ENCODE measurements at regions not wholly inside any gene's neighbourhood (a gene's known extent, or its start where the extent isn't known, plus 50 kb on each side); places are given as distances from the start of the nearest gene placed in this dataset.

DNA sequence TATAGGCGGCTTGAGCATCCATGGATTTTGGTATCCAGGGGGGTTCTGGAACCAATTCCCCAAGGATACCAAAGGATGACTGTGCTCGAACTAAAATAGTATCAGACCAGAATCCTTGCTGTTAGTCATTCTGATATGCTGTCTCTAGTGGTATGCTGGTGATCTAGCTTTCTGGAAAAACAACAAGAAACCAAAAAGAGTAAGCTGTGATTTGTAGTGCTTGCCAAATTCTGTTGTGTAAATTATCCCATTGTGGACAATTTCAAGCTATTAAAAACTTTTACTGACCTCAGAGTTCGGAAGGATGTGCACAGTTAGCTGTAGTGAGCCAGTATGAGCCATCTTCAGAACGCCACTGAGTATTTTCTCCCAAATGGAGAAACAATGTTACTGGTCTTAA is 99.0 kb upstream of the FBN2 start:
- DNase-seq: no peak
- no peaks in the 10 kb centered on the region for H3K4me1 Mint-ChIP-seq (ENCODE audit: low read depth)
- no peaks in the 10 kb centered on the region for H3K36me3 Mint-ChIP-seq (ENCODE audit: low read depth)
- no peaks in the 10 kb centered on the region for H3K9me3 Mint-ChIP-seq
- no peak overlapping the region for H3K27ac Mint-ChIP-seq
- H3K27me3 Mint-ChIP-seq: no peaks in the 10 kb centered on the region
- H3K4me3 Mint-ChIP-seq: no peak overlapping the region

DNA sequence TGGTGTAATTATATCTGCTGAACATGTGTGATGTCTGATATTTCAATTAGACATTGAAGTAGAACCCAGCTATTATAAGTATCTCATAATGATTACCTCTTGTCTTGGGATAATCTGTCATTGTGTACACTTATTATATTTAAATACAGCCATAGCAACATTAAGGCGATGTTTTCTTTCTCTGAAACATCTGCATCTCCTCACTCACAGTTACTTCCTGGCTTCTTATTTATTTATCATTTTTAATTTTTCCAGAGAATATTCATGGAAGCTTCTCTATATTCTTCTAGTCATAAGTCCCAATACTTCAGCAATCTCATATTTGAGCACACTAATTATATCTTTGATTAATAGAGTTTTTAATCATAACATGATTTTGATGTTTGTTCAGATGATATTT is 103.8 kb upstream of the FBN2 start:
- Mint-ChIP-seq H3K27ac (no peak overlapping the region), H3K9me3 (no peaks in the 10 kb centered on the region), H3K36me3 (ENCODE audit: low read depth) (no peaks in the 10 kb centered on the region), H3K4me3 (no peak overlapping the region), H3K27me3 (no peaks in the 10 kb centered on the region), H3K4me1 (ENCODE audit: low read depth) (no peaks in the 10 kb centered on the region)
- no peak for DNase-seq

DNA sequence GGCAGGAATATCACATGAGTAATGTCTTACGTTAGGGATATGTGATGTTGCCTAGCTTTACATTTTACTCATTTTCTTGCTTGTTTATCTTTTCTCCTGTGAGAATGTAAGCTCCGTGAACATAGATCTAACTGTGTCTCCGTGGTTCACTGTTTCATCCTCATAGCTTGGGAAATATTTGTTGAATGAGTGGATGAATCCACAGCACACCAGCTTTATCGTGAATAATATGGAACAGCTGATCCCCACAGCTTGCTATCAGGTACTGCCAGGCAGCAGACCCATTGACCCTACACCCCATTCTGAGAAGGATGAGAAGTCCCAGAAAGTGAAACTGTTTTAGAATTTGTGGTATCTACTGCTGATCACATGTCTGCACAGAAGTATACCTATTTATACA is 106.8 kb upstream of the FBN2 start:
- H3K27ac Mint-ChIP-seq: no peak overlapping the region
- H3K36me3 Mint-ChIP-seq (ENCODE audit: low read depth): no peaks in the 10 kb centered on the region
- H3K4me3 Mint-ChIP-seq: no peak overlapping the region
- H3K27me3 Mint-ChIP-seq: no peaks in the 10 kb centered on the region
- no peaks in the 10 kb centered on the region for H3K4me1 Mint-ChIP-seq (ENCODE audit: low read depth)
- no peak for DNase-seq
- no peaks in the 10 kb centered on the region for H3K9me3 Mint-ChIP-seq

DNA sequence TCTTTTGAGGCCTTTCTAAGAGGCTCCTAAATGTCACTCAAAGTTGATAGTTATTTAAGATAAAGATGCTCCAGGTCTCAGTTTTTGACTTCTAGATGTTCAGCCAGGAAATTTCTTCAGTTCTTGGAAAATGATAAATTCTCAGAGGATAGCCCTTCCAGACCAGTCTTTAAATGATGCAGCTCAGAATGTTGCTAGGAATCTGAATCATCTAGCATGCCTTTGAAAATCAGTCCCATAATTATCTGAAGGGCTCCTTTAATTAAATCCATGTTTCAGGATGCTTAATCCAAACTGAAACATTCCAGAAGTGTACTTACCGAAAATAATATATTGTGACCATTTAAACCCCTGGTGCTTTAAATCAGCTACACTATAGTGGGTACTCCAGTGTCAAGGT is 107.5 kb upstream of the FBN2 start:
- H3K9me3 Mint-ChIP-seq: no peaks in the 10 kb centered on the region
- H3K4me3 Mint-ChIP-seq: no peak overlapping the region
- H3K4me1 Mint-ChIP-seq (ENCODE audit: low read depth): no peaks in the 10 kb centered on the region
- H3K36me3 Mint-ChIP-seq (ENCODE audit: low read depth): no peaks in the 10 kb centered on the region
- no peaks in the 10 kb centered on the region for H3K27me3 Mint-ChIP-seq
- no peak for DNase-seq
- H3K27ac Mint-ChIP-seq: no peak overlapping the region

DNA sequence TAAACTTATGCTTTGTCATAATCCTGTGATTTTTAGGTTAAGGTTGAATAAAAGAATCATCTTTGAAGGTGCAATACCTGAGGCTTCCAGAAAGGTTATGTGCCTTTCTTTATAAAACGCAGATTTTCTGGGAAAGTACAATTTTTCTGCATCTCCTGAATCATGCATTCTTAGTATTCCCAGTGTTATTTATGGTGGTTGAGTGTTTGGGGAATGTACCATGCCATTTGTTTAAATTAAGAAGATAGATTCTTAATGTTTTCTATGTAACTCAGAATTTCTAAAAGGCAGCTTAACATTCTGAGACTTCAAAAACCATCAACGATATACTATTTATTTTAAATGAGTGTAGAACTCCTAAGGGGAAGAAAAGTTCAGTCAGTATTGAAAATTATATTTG is 108.1 kb upstream of the FBN2 start:
- Mint-ChIP-seq H3K36me3 (ENCODE audit: low read depth) (no peaks in the 10 kb centered on the region), H3K27ac (no peak overlapping the region), H3K4me3 (no peak overlapping the region), H3K27me3 (no peaks in the 10 kb centered on the region), H3K9me3 (no peaks in the 10 kb centered on the region), H3K4me1 (ENCODE audit: low read depth) (no peaks in the 10 kb centered on the region)
- no peak for DNase-seq

DNA sequence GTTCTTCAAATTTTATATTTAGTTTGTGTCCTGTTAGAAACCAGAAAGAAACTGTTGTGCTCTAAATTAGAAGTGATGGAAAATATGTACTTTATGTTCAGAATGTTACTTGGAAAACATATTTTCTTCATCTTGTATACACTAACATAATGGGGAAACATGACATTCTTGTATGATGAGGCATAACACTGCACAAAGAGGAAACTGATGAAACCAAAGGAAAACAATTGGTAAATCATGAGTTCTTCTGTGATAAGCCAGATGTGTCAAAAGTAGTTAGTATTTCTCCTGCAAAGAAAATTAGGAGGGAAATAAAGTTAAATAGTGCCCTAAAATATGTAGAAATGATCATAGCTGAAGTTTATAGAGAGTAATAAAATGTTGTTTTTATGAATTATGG is 111.1 kb upstream of the FBN2 start:
- DNase-seq: no peak
- Mint-ChIP-seq H3K9me3 (peaks cover 8% of the 10 kb centered on the region), H3K27me3 (no peaks in the 10 kb centered on the region), H3K27ac (no peak overlapping the region), H3K36me3 (ENCODE audit: low read depth) (no peaks in the 10 kb centered on the region), H3K4me1 (ENCODE audit: low read depth) (no peaks in the 10 kb centered on the region), H3K4me3 (no peak overlapping the region)

DNA sequence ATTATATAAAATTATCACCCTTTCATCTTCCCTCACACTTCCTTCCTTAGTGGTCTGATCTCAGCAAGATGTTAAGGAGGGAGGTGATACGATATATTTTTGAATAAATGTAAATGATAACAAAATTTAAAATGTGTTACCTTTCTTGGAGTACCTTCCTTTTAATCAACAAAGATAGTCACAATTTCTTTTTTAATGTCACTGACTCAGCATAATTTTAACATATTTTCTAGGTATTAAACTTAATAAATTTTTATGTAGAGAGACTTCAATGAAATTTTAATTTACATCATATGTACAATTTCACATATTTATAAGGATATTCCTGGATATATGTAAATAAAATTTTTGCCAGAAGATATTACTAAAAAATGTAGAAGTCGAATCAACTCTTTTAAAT is 125.0 kb upstream of the FBN2 start:
- DNase-seq: no peak
- Mint-ChIP-seq H3K4me3 (no peak overlapping the region), H3K36me3 (ENCODE audit: low read depth) (no peaks in the 10 kb centered on the region), H3K27me3 (no peaks in the 10 kb centered on the region), H3K27ac (no peak overlapping the region), H3K4me1 (ENCODE audit: low read depth) (no peaks in the 10 kb centered on the region), H3K9me3 (no peaks in the 10 kb centered on the region)

DNA sequence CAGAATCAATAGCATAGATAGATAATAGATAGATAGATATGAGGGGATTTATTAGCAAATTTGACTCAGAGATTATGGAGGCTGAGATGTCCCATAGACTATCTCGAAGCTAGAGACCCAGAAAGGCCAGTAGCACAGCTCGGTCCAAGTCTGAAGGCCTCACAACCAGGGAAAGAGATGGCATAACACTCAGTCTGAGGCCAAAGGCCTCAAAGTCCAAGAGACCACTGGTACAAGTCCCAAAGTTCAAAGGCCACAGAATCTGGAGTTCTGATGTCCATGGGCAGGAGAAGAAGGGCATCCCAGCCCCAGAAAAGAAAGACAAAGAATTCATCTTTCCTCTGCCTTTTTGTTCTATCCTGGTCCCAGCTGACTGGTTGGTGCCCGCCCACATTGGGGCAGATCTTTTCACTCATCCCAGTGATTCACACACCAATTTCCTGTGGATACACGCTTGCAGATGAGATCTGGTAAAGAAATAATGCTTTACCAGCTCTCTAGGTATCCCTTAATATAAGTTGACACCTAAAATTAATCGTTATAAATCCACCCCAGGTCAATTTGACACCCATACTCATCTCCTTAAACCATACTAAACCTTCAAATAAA is 127.8 kb upstream of the FBN2 start:
- H3K36me3 Mint-ChIP-seq (ENCODE audit: low read depth): no peaks in the 10 kb centered on the region
- no peaks in the 10 kb centered on the region for H3K9me3 Mint-ChIP-seq
- H3K4me3 Mint-ChIP-seq: no peak overlapping the region
- no peaks in the 10 kb centered on the region for H3K27me3 Mint-ChIP-seq
- H3K4me1 Mint-ChIP-seq (ENCODE audit: low read depth): no peaks in the 10 kb centered on the region
- no peak for DNase-seq
- H3K27ac Mint-ChIP-seq: no peak overlapping the region

DNA sequence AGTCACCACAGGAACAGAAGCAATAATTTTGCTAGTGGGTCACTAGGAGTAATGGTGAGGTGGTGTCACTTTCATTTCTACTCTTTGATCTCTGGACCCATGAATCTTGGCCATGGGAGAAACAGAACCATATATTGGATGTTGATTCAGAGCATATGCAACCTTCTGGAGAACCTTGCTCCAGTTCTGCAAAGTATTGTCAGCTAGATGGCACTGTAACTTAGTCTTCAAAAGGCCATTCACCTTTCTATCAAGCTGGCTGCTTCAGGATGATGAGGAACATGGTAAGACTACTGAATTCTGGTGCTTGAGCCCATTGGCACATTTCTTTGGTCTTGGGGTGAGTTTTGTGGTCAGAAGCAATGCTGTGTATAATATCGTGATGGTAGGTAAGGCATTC is 129.1 kb upstream of the FBN2 start:
- Mint-ChIP-seq H3K4me3 (no peak overlapping the region), H3K27me3 (no peaks in the 10 kb centered on the region), H3K36me3 (ENCODE audit: low read depth) (no peaks in the 10 kb centered on the region), H3K9me3 (no peaks in the 10 kb centered on the region), H3K4me1 (ENCODE audit: low read depth) (no peaks in the 10 kb centered on the region), H3K27ac (no peak overlapping the region)
- DNase-seq: no peak

DNA sequence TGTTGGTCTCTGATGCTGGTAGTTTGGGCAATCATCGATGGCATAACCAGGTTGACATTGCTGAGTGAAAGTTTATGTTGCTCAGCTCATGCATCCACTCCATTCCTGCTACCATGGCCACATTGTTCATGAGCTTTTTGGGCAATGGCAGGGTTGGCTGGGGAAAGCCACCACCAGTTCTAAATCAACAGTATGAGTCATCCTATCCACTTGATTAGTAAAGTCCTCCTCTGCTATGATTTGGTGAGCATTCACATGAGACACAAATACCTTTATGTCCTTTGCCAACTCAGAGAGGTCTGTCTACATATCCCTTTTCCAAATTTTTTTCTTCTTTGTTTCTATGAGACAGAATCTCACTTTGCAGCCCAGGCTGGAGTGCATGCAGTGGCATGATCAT is 129.7 kb upstream of the FBN2 start:
- no peaks in the 10 kb centered on the region for H3K36me3 Mint-ChIP-seq (ENCODE audit: low read depth)
- H3K9me3 Mint-ChIP-seq: no peaks in the 10 kb centered on the region
- H3K27me3 Mint-ChIP-seq: no peaks in the 10 kb centered on the region
- no peaks in the 10 kb centered on the region for H3K4me1 Mint-ChIP-seq (ENCODE audit: low read depth)
- H3K27ac Mint-ChIP-seq: no peak overlapping the region
- DNase-seq: no peak
- no peak overlapping the region for H3K4me3 Mint-ChIP-seq

DNA sequence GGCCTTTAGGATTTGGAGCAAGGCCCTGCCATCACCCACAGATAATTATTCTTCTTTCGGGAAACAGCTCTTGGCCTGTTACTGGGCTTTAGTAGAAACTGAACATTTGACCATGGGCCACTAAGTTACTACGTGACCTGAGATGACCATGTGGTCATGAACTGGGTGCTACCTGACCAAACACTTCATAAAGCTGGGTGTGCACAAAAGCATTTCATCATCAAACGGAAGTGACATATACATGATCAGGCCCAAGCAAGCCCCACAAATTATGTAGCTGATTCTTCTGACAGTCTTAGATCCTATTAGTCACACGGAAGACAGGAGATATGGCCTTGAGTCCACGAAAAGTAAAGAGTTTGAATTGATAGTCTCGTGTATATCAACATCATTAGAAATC is 130.9 kb upstream of the FBN2 start:
- Mint-ChIP-seq H3K27ac (no peak overlapping the region), H3K4me1 (ENCODE audit: low read depth) (no peaks in the 10 kb centered on the region), H3K4me3 (no peak overlapping the region), H3K36me3 (ENCODE audit: low read depth) (no peaks in the 10 kb centered on the region), H3K9me3 (no peaks in the 10 kb centered on the region), H3K27me3 (no peaks in the 10 kb centered on the region)
- no peak for DNase-seq

DNA sequence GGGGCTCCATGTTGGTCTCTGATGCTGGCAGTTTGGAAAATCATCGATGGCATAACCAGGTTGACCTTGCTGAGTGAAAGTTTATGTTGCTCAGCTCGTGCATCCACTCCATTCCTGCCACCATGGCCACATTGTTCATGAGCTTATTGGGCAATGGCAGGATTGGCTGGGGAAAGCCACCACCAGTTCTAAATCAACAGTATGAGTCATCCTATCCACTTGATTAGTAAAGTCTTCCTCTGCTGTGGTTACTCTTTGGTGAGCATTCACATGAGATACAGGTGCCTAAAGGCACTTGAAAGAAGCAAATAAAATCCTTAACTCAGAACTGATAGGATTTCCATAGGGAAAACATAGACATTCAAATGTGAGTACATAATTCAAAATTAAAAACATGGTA is 131.8 kb upstream of the FBN2 start:
- Mint-ChIP-seq H3K4me3 (no peak overlapping the region), H3K27ac (no peak overlapping the region), H3K9me3 (no peaks in the 10 kb centered on the region), H3K36me3 (ENCODE audit: low read depth) (no peaks in the 10 kb centered on the region), H3K4me1 (ENCODE audit: low read depth) (no peaks in the 10 kb centered on the region), H3K27me3 (no peaks in the 10 kb centered on the region)
- DNase-seq: no peak

DNA sequence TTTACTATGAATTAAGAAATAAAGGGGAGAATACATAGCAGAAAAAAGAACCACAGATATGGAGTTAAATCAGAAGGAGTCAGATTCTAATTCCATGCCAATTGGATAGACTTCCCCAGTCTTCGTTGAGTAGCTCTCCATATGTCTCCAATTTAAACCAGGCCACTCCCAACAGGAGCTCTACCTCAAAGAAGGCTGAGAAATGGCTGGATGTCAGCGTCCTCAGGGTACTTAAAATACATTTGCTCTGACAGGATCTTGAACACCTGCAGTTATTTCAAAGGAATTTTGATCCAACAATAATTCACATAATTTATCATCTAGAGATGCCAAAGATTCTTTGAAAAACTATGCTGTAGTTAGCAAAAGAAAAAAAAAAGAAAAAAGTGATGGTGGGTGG is 133.9 kb upstream of the FBN2 start:
- Mint-ChIP-seq H3K4me3 (no peak overlapping the region), H3K4me1 (ENCODE audit: low read depth) (no peaks in the 10 kb centered on the region), H3K36me3 (ENCODE audit: low read depth) (no peaks in the 10 kb centered on the region), H3K9me3 (no peaks in the 10 kb centered on the region), H3K27ac (no peak overlapping the region), H3K27me3 (no peaks in the 10 kb centered on the region)
- DNase-seq: no peak

DNA sequence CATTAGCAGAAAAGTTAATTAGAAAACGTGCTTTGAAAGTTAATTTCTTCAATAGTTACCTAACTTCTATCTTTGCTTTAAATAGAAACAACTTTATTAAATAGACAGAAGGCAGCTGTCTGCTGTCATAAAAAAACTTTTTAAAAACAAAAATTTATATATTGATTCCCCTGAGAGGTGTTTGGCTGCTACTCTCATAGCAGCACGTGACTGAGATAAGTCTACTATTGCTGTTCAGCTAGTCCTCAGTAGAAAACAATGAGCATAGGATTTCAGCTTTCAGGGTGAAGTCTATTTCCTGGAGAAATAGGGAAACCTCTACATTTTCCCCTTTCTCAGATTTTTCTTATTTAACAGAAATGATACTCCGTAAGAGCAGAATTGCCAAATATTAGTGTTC is 135.0 kb upstream of the FBN2 start:
- Mint-ChIP-seq H3K27me3 (no peaks in the 10 kb centered on the region), H3K4me3 (no peak overlapping the region), H3K9me3 (no peaks in the 10 kb centered on the region), H3K4me1 (ENCODE audit: low read depth) (no peaks in the 10 kb centered on the region), H3K36me3 (ENCODE audit: low read depth) (no peaks in the 10 kb centered on the region), H3K27ac (no peak overlapping the region)
- DNase-seq: no peak

DNA sequence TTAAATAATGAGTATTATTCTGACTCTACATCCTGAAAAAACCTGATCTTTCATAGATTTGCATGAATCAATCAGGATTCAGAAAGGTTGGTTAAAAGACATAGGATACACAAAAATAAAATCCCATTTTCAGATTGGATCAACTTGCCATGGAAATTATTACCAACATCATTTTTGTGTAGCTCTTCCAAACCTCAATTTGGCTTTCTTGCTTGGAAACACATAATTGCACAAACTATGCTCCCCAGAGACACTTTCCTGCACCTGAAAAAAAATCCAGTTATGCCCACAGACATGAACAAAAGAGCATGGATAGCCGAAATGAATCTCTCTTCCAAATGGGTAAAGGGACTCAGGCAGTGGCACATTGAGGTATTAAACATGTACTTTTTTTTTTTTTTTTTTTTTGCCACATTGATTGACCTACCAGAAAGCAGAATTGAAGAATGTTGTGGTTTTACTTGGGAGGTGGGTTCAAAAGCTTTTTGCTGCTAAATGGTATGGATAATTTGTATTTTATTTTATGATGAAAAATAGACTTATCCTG is 135.4 kb upstream of the FBN2 start:
- no peak overlapping the region for H3K4me3 Mint-ChIP-seq
- no peaks in the 10 kb centered on the region for H3K27me3 Mint-ChIP-seq
- H3K36me3 Mint-ChIP-seq (ENCODE audit: low read depth): no peaks in the 10 kb centered on the region
- H3K9me3 Mint-ChIP-seq: no peaks in the 10 kb centered on the region
- no peaks in the 10 kb centered on the region for H3K4me1 Mint-ChIP-seq (ENCODE audit: low read depth)
- no peak for DNase-seq
- H3K27ac Mint-ChIP-seq: no peak overlapping the region

DNA sequence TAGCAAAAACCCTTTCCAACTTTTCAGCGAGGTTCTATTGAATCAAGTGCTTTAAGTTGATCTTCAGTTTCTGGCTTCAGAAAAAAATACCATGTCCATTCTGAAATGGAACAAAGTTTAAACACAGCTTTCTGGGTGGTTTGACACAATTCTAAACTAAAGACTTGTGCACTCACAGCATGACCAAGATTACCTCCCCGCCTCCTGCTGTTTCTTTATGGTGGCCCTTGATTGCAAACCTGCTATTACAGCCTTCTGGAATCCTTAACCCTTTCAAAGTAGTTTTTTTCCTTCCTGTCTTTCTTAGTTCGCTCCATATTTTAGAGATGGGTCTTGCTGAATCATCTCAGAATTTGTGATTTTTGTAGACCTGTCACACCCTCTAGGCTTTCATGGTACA is 135.9 kb upstream of the FBN2 start:
- Mint-ChIP-seq H3K4me1 (ENCODE audit: low read depth) (no peaks in the 10 kb centered on the region), H3K27me3 (no peaks in the 10 kb centered on the region), H3K27ac (no peak overlapping the region), H3K4me3 (no peak overlapping the region), H3K36me3 (ENCODE audit: low read depth) (no peaks in the 10 kb centered on the region), H3K9me3 (no peaks in the 10 kb centered on the region)
- DNase-seq: no peak

All from activated T-cell treated with anti-CD3 and anti-CD28 coated beads, Interleukin-2, amount 50 U/mL, for 24 hours (primary cell).